GM13976 (cell line): ENCODE measurements at regions not wholly inside any gene's neighbourhood (a gene's known extent, or its start where the extent isn't known, plus 50 kb on each side); places are given as distances from the start of the nearest gene placed in this dataset.

ENCODE experiments used
- DNase-seq: peaks from one replicate; pipeline ENCODE4 v3.0.0; 2012; ENCODE audit warnings: low spot score
- CTCF ChIP-seq: IDR thresholded peaks from 2 replicates; pipeline ENCODE4 v1.5.1; 2012; ENCODE audit warnings: borderline replicate concordance, mild to moderate bottlenecking; ENCODE audit not compliant: insufficient read depth; ENCODE audit errors: extremely low read depth, missing control alignments, control extremely low read depth
- in situ Hi-C: fragments of 300-500 bp; cut with MboI; formaldehyde crosslinking; loops from one replicate; pipeline ENCODE4 v1.12.0; 2022; ENCODE audit warnings: low sequenced_read_pairs, mixed read lengths, inconsistent platforms; ENCODE audit not compliant: unreplicated experiment

DNA sequence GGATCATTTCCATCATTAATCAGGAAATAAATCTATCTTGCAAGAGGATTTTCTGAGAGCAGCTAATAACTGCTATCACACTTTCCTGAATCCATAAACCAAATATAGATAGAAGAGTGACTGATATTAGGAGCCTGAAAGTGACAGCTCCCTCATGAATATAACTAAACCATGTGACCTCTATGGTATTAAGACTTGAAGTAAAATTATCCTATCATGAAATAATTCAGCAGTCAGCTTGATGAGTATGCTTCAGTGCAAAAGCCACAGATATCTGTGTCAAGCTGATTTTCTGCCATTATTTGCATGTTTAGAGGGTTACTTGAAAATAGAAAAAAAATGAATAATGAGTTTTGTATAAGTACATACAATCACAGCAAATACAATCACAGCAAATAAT lies 80.1 kb upstream of the PPP1R3A start:
- in situ Hi-C loops = no loop called here
- no peak for DNase-seq
- no peak for TF ChIP-seq CTCF

GRCh38 chr7:113996405-113996804 lies 77.6 kb upstream of the PPP1R3A start:
- TF ChIP-seq CTCF = no peak
- DNase-seq = no peak
- in situ Hi-C loops = no loop called here

- DNase-seq = no peak
- TF ChIP-seq CTCF = no peak
- in situ Hi-C loops = no loop called here
Observed at GRCh38 chr7:113986216-113986615, 67.4 kb upstream of the PPP1R3A start.

GRCh38 chr7:113976508-113976907 lies 57.7 kb upstream of the PPP1R3A start:
- TF ChIP-seq CTCF = no peak
- no peak for DNase-seq
- in situ Hi-C loops = no loop called here

GRCh38 chr7:113968713-113969112 lies 49.9 kb upstream of the PPP1R3A start:
- in situ Hi-C loops = no loop called here
- no peak for DNase-seq
- TF ChIP-seq CTCF = no peak
